ENCODE measurements at regions not wholly inside any gene's neighbourhood (a gene's known extent, or its start where the extent isn't known, plus 50 kb on each side); places are given as distances from the start of the nearest gene placed in this dataset.
"Not testable (repeated sequence)": the region's sequence is repeated elsewhere in the genome, so short reads cannot be mapped to it uniquely, and the experiment has no call there.

GRCh38 chr9:79089851-79090250, 481.9 kb upstream of the TLE4 start:
- H2BK5ac ChIP-seq (ENCODE audit: low read depth, low read length); DNase-seq (ENCODE audit: low read depth in 1 of 2, low spot score in 2 of 2); H3K27me3 ChIP-seq (replicated peaks in 1 of 4; ENCODE audit: control insufficient read depth in 3 of 4, extremely low read depth in 1 of 4, insufficient read depth in 3 of 4, low read length in 3 of 4); H3K14ac ChIP-seq (ENCODE audit: insufficient read length); H3K18ac ChIP-seq (ENCODE audit: extremely low read depth, low read length); H3K79me1 ChIP-seq (ENCODE audit: low read depth, low read length); H2BK12ac ChIP-seq (ENCODE audit: low read depth, low read length); H3K23me2 ChIP-seq (ENCODE audit: low read depth, low read length); H3K36me3 ChIP-seq (ENCODE audit: control insufficient read depth in 2 of 4, insufficient read depth in 4 of 4, low read length in 3 of 4); H4K8ac ChIP-seq (ENCODE audit: extremely low read depth, insufficient read depth, low read length); H3K23ac ChIP-seq (ENCODE audit: insufficient read length); H2BK15ac ChIP-seq (ENCODE audit: low read length); H3K9ac ChIP-seq (replicated peaks in 1 of 4; ENCODE audit: extremely low read depth in 1 of 4, low read depth in 3 of 4, low read length in 3 of 4); H2BK20ac ChIP-seq (ENCODE audit: low read length); H3K9me3 ChIP-seq (ENCODE audit: insufficient read depth in 2 of 2, low read depth in 1 of 2, low read length in 1 of 2); H3K4me1 ChIP-seq (replicated peaks in 1 of 4; ENCODE audit: control insufficient read depth in 3 of 4, insufficient read depth in 4 of 4, low read length in 3 of 4); H3K4ac ChIP-seq (replicated peaks; ENCODE audit: insufficient read length, low read depth, low read length); H3K79me2 ChIP-seq (ENCODE audit: control insufficient read depth in 1 of 2, insufficient read depth in 2 of 2, low read length in 2 of 2); FAIRE-seq; H4K20me1 ChIP-seq (replicated peaks in 1 of 2; ENCODE audit: control insufficient read depth in 1 of 2, insufficient read depth in 2 of 2, low read length in 2 of 2); H4K91ac ChIP-seq (replicated peaks; ENCODE audit: insufficient read length, low read length); H3K56ac ChIP-seq (replicated peaks; ENCODE audit: insufficient read length, low read depth, low read length); H3K27ac ChIP-seq (ENCODE audit: low read depth, low read length); H3K4me2 ChIP-seq (ENCODE audit: insufficient read depth in 1 of 2, low read depth in 2 of 2, low read length in 2 of 2); H4K5ac ChIP-seq (ENCODE audit: insufficient read length, low read depth, low read length); CTCF ChIA-PET (ENCODE audit: partially characterized antibody); H2AK5ac ChIP-seq (ENCODE audit: low read depth, low read length); POLR2A ChIA-PET (ENCODE audit: partially characterized antibody); H2BK120ac ChIP-seq (replicated peaks; ENCODE audit: low read depth, low read length); H3K4me3 ChIP-seq (ENCODE audit: extremely low read depth in 1 of 4, insufficient read depth in 2 of 4, low read depth in 3 of 4, low read length in 4 of 4); H2AFZ ChIP-seq (ENCODE audit: low read length): not testable (repeated sequence)
- WGBS, 2 experiments (ENCODE audit: extremely low coverage in 1 of 2, insufficient coverage in 1 of 2, insufficient read length in 1 of 2, insufficient replicate concordance in 2 of 2, low coverage in 1 of 2, low lambda C conversion rate in 2 of 2, missing lambda C conversion rate in 1 of 2) = 75% methylated on average over 2 of the region's 2 CpGs; no CpG with 5 or more reads in 1 of the 2 experiments

GRCh38 chr9:79103257-79103656, 468.5 kb upstream of the TLE4 start:
- H3K36me3 ChIP-seq (ENCODE audit: control insufficient read depth in 2 of 4, insufficient read depth in 4 of 4, low read length in 3 of 4); H3K18ac ChIP-seq (ENCODE audit: extremely low read depth, low read length); H2BK12ac ChIP-seq (ENCODE audit: low read depth, low read length); H3K4me2 ChIP-seq (ENCODE audit: insufficient read depth in 1 of 2, low read depth in 2 of 2, low read length in 2 of 2); H3K79me2 ChIP-seq (ENCODE audit: control insufficient read depth in 1 of 2, insufficient read depth in 2 of 2, low read length in 2 of 2); H4K20me1 ChIP-seq (replicated peaks in 1 of 2; ENCODE audit: control insufficient read depth in 1 of 2, insufficient read depth in 2 of 2, low read length in 2 of 2); H2BK20ac ChIP-seq (ENCODE audit: low read length); H2BK15ac ChIP-seq (ENCODE audit: low read length); H3K4me3 ChIP-seq (ENCODE audit: extremely low read depth in 1 of 4, insufficient read depth in 2 of 4, low read depth in 3 of 4, low read length in 4 of 4); H3K56ac ChIP-seq (replicated peaks; ENCODE audit: insufficient read length, low read depth, low read length); H3K23ac ChIP-seq (ENCODE audit: insufficient read length); H3K14ac ChIP-seq (ENCODE audit: insufficient read length); FAIRE-seq; H4K5ac ChIP-seq (ENCODE audit: insufficient read length, low read depth, low read length); H2AK5ac ChIP-seq (ENCODE audit: low read depth, low read length); H3K27me3 ChIP-seq (replicated peaks in 1 of 4; ENCODE audit: control insufficient read depth in 3 of 4, extremely low read depth in 1 of 4, insufficient read depth in 3 of 4, low read length in 3 of 4); H3K4ac ChIP-seq (replicated peaks; ENCODE audit: insufficient read length, low read depth, low read length); H3K9ac ChIP-seq (replicated peaks in 1 of 4; ENCODE audit: extremely low read depth in 1 of 4, low read depth in 3 of 4, low read length in 3 of 4); DNase-seq (ENCODE audit: low read depth in 1 of 2, low spot score in 2 of 2); H2AFZ ChIP-seq (ENCODE audit: low read length); H3K79me1 ChIP-seq (ENCODE audit: low read depth, low read length); H3K4me1 ChIP-seq (replicated peaks in 1 of 4; ENCODE audit: control insufficient read depth in 3 of 4, insufficient read depth in 4 of 4, low read length in 3 of 4); H3K23me2 ChIP-seq (ENCODE audit: low read depth, low read length); POLR2A ChIA-PET (ENCODE audit: partially characterized antibody); H2BK120ac ChIP-seq (replicated peaks; ENCODE audit: low read depth, low read length); CTCF ChIA-PET (ENCODE audit: partially characterized antibody); H2BK5ac ChIP-seq (ENCODE audit: low read depth, low read length); H4K8ac ChIP-seq (ENCODE audit: extremely low read depth, insufficient read depth, low read length); H3K27ac ChIP-seq (ENCODE audit: low read depth, low read length); H4K91ac ChIP-seq (replicated peaks; ENCODE audit: insufficient read length, low read length): not testable (repeated sequence)
- 76% methylated on average over 14 of the region's 17 CpGs; no CpG with 5 or more reads in 1 of the 2 experiments for WGBS, 2 experiments (ENCODE audit: extremely low coverage in 1 of 2, insufficient coverage in 1 of 2, insufficient read length in 1 of 2, insufficient replicate concordance in 2 of 2, low coverage in 1 of 2, low lambda C conversion rate in 2 of 2, missing lambda C conversion rate in 1 of 2)
- H3K9me3 ChIP-seq (ENCODE audit: insufficient read depth in 2 of 2, low read depth in 1 of 2, low read length in 1 of 2) = peaks cover 3 to 10% of the 10 kb centered on the region in 2 experiments; a peak in 3 of 4 replicates
